ENCODE measurements at regions not wholly inside any gene's neighbourhood (a gene's known extent, or its start where the extent isn't known, plus 50 kb on each side); places are given as distances from the start of the nearest gene placed in this dataset.

- TF ChIP-seq CTCF (IDR thresholded peaks at IDR 0.05): no peak
- TF ChIP-seq POLR2A (IDR thresholded peaks at IDR 0.05): no peak
Measured at GRCh38 chr14:39768589-39768988, 336.4 kb upstream of the FBXO33 start.
